ENCODE measurements at regions not wholly inside any gene's neighbourhood (a gene's known extent, or its start where the extent isn't known, plus 50 kb on each side); places are given as distances from the start of the nearest gene placed in this dataset.

DNA sequence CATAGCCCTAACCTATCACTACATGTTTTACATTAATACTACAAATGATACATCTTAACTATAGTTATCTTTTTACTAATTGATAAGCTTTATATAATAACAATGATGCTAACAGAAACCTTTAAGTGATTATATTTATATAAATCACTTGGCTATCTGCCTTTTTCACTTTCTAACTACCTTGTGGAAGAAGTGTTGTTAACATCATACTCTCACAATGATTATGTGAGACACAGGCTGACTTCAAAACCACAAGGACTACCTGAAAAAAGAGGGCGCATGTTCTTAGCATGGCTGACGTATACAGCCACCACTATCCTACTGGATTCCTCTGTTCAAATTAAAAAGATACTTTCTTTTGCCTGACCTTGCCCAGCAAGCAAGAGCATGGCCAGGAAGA is 135.3 kb upstream of the SOX5 start:
- H3K27ac ChIP-seq, result no peak overlapping the region
- DNase-seq, result no peak
- no peaks in the 10 kb centered on the region for H3K9me3 ChIP-seq
- intact Hi-C loops (cut with DNase I), result no loop called here
- H3K4me3 ChIP-seq, result no peak overlapping the region
- TF ChIP-seq, protein P1, sequence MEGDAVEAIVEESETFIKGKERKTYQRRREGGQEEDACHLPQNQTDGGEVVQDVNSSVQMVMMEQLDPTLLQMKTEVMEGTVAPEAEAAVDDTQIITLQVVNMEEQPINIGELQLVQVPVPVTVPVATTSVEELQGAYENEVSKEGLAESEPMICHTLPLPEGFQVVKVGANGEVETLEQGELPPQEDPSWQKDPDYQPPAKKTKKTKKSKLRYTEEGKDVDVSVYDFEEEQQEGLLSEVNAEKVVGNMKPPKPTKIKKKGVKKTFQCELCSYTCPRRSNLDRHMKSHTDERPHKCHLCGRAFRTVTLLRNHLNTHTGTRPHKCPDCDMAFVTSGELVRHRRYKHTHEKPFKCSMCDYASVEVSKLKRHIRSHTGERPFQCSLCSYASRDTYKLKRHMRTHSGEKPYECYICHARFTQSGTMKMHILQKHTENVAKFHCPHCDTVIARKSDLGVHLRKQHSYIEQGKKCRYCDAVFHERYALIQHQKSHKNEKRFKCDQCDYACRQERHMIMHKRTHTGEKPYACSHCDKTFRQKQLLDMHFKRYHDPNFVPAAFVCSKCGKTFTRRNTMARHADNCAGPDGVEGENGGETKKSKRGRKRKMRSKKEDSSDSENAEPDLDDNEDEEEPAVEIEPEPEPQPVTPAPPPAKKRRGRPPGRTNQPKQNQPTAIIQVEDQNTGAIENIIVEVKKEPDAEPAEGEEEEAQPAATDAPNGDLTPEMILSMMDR (IDR thresholded peaks at IDR 0.05), result no peak
- no peaks in the 10 kb centered on the region for H3K27me3 ChIP-seq (ENCODE audit: low read depth)
- H3K36me3 ChIP-seq, result no peaks in the 10 kb centered on the region
- ATAC-seq, result no peak
- H3K4me1 ChIP-seq, result no peaks in the 10 kb centered on the region

DNA sequence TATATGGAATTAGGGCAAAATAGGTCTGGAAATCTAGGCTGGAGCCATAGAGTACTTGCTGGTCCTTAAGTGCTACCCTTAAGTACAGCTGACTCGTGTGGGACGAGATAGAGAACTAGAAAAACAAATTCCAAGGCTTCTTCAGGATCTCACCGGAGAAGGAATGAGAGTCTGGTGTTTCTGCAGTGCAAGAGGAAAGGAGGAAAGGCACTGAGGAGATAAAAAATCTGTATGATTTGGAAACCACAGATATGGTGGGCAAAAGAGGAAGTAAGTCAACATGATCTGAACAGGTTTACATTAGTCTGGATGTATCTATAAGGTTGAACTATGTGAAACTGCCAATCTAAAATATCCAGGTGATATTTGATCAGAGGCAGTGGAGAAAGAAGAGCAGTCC is 134.4 kb upstream of the SOX5 start:
- H3K4me3 ChIP-seq, result no peak overlapping the region
- ATAC-seq, result no peak
- H3K27me3 ChIP-seq (ENCODE audit: low read depth), result no peaks in the 10 kb centered on the region
- no peak for DNase-seq
- TF ChIP-seq, protein P1 (IDR thresholded peaks at IDR 0.05), result no peak
- no peaks in the 10 kb centered on the region for H3K4me1 ChIP-seq
- H3K27ac ChIP-seq, result no peak overlapping the region
- intact Hi-C loops (cut with DNase I), result no loop called here
- H3K36me3 ChIP-seq, result no peaks in the 10 kb centered on the region
- no peaks in the 10 kb centered on the region for H3K9me3 ChIP-seq

DNA sequence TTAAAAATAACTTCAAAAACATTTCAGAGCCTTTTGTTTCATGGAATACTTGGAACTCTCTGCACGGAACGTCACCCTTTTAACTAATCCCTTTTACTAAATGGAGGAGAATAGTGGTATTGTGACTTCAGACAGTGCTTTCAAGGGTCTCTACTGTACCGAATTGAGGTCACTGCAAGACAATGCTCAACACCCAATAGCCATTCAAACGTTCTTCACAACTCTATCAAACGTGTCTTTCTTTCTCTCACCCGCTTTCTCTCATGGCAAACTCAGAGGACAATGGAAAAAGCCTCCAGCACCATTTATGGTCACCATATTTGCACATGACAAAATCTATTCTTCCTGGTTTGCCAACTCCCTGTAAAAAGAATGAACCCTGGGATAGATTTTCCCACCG is 132.1 kb upstream of the SOX5 start:
- no peak for DNase-seq

DNA sequence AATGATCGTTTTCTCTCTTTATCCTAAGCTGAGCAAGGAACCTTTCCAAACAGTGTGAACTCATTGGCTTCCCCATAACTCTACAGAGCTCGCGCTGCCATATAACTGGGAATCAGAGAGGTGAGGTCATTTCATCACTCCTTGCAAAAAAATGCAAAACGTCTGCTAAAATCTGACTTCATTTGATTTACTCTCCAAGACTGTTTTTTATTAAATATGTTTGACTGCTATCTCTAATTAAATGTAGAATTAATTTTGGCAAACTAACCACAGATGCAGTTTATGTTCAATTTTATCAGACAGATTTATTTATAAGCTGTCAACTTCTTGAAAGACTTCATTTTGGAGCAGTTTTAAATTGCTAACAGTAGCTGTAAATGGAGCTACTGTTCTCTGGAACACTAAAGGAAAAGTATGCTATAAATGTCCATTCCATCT is 131.6 kb upstream of the SOX5 start:
- no peaks in the 10 kb centered on the region for H3K4me1 ChIP-seq
- intact Hi-C loops (cut with DNase I), result no loop called here

More for the DNA sequence above, 132.1 kb upstream of the SOX5 start:
- Histone ChIP-seq H3K9me3 (no peaks in the 10 kb centered on the region), H3K27me3 (ENCODE audit: low read depth) (no peaks in the 10 kb centered on the region), H3K4me3 (no peak overlapping the region), H3K36me3 (no peaks in the 10 kb centered on the region), H3K27ac (no peak overlapping the region), H3K4me1 (no peaks in the 10 kb centered on the region)
- ATAC-seq, result no peak
- TF ChIP-seq, protein P1 (IDR thresholded peaks at IDR 0.05), result no peak
- intact Hi-C loops (cut with DNase I), result no loop called here

DNA sequence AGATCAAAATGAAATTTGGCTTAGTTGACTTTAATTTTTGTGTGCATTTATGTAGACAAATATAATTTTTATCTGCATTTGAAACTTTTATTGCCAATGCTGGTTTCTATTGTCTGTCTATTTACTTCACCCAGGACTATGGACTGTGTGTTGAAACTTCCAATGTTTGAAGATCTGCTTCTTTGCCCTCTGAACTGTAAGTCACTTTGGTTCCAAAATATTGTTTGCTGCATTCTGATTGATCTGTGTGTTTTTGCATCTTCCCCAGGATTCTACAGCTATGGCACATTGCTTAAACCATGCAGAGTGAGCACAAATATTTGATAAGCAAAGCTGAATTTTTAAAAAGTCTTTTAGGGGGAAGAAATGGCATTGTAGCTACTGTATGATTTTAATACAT is 131.0 kb upstream of the SOX5 start:
- no peak for ATAC-seq

More for the DNA sequence above, 131.6 kb upstream of the SOX5 start:
- ATAC-seq, result no peak
- TF ChIP-seq, protein P1 (IDR thresholded peaks at IDR 0.05), result no peak
- Histone ChIP-seq H3K9me3 (no peaks in the 10 kb centered on the region), H3K27me3 (ENCODE audit: low read depth) (no peaks in the 10 kb centered on the region), H3K36me3 (no peaks in the 10 kb centered on the region), H3K4me3 (no peak overlapping the region), H3K27ac (no peak overlapping the region)
- no peak for DNase-seq

More for the DNA sequence above, 131.0 kb upstream of the SOX5 start:
- DNase-seq, result no peak
- Histone ChIP-seq H3K4me1 (no peaks in the 10 kb centered on the region), H3K27me3 (ENCODE audit: low read depth) (no peaks in the 10 kb centered on the region), H3K9me3 (no peaks in the 10 kb centered on the region), H3K4me3 (no peak overlapping the region), H3K36me3 (no peaks in the 10 kb centered on the region), H3K27ac (no peak overlapping the region)
- TF ChIP-seq, protein P1 (IDR thresholded peaks at IDR 0.05), result no peak
- intact Hi-C loops (cut with DNase I), result no loop called here

All from lower lobe of right lung (tissue), 2 donors.